GM18870 (cell line): ENCODE measurements at regions not wholly inside any gene's neighbourhood (a gene's known extent, or its start where the extent isn't known, plus 50 kb on each side); places are given as distances from the start of the nearest gene placed in this dataset.

ENCODE experiments used
- ATAC-seq: cut with Tn5 transposase; IDR thresholded peaks from one replicate; pipeline ENCODE4 v1.9.1; 2021; ENCODE audit warnings: moderate library complexity; ENCODE audit not compliant: unreplicated experiment

DNA sequence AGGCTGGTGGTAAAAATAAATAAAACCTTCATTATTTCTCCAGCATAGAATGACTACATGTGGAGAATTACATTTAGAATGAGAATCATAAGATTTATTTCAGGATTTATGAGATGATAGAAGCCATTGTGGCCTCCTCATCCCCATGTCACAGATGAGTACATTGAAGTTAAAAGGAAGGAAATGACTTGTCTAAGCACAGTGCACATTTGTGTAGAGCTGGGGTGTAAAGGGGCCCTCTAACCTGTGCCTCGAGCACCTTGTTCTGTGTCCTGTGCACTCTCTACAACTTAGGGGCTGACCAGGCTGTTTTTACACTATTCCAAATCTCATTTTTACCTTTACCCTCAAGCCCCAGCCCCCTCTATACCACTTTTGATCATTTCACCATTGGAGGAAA, 179.4 kb downstream of the RHOU start:
- ATAC-seq, result no peak

DNA sequence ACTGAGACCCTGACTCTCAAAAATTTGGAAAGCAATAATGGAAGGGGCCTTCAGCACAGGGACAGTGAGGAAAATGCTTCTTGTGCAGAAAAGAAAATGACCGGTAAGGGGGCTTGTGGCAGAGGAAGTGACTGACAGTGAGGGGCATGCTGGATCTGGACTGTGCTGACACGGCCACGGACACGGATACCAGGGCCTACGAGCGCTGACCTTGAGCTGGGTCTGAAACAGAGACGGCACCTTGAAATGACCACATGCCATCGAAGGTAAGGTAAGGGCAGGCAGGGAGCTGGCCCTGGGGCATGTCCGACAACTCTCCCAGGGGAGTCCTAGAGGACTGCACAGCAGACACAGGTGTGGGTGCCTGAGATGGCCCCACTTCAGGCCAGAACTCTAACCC, 182.1 kb downstream of the RHOU start:
- ATAC-seq, result no peak

DNA sequence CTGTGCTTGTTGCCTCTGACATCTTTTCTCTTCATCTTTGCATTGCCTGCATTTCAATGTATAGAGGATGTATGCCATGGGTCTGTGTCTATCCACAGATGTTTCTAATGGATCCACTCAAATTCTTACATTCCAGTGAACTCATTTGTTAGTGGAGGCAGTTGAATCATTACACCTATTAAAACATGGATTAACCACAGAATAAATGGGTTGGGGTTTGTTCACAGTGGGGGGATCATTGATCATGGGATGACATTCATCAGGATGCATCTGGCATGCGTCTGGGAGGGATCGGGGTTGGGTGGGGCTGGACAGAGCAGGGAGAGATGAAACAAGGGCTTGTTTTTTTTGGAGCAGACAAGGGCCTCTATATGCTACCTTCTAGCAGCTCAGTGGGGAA, 182.5 kb downstream of the RHOU start:
- ATAC-seq, result no peak

DNA sequence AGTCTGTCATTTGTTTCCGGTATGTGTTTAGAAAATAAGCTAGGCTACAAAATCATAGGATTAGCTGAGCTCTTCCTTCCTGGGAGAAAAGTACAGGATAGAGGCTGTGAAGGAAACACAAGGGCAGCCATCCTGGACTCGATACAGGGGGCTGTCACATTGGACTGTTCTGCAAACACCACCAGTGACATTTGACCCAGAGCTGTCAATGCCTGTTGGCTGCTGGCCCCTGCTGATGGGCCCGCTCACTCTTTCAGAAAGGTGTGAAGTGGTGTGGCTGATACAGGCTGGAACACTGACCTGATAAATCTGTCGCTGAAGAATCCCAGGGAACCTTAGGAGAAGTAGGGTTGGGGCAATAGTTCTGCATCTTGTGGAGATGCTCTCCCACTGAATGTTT, 183.1 kb downstream of the RHOU start:
- no peak for ATAC-seq

DNA sequence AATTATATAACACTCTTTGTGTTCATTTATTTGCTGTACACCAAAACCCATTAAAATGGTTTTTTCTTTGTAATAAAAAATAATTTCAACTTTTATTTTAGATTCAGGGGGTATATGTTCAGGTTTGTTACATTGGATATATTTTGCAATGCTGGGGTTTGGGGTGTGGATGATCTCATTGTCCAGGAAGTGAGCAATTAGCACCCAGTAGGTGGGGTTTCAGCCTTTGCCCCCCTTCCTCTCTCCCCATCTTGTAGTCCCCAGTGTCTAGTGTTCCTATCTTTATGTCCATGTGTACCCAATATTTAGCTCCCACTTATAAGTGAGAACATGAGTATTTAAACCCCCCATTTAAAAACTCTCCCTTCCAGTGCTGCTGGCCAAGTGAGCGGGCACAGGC, 184.6 kb downstream of the RHOU start:
- ATAC-seq, result no peak

DNA sequence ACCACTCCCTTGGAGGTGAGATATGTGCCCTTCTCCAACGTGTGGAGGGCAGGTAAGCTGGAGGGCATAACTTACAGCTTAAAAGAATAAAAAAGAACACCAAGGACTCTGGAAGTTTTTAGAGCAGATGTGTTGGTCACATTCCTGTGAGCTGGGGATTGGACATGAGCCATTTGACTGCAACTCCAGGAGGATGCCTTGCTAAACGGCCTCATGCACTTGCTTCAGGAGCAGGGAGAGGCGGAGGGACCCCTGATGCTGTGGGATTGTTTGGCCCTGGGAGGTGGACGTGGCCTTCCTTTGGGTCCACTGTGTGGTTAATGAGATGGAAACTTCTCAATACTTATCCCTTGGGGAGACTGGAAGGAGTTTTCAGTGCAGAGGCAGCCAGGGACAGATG, 185.6 kb downstream of the RHOU start:
- no peak for ATAC-seq

DNA sequence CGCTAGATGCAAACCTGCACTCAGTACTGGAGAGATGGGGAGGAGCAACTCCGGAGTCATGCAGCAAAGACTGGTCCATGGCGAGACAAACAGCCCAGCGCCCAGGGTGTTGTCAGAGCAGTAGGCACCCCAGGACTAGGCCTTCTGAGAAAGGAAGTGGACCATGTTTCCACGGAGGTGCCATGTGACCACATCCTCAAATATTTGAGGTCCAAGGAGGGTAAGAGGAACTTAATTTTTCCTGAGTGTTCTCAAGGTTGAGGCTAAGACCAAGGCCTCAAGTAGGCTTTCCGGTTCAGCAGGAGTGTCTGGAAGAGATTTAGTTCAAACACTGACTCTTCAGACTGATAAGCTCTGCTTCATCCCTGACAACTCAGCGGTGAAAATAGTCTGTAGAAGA, 186.2 kb downstream of the RHOU start:
- no peak for ATAC-seq

DNA sequence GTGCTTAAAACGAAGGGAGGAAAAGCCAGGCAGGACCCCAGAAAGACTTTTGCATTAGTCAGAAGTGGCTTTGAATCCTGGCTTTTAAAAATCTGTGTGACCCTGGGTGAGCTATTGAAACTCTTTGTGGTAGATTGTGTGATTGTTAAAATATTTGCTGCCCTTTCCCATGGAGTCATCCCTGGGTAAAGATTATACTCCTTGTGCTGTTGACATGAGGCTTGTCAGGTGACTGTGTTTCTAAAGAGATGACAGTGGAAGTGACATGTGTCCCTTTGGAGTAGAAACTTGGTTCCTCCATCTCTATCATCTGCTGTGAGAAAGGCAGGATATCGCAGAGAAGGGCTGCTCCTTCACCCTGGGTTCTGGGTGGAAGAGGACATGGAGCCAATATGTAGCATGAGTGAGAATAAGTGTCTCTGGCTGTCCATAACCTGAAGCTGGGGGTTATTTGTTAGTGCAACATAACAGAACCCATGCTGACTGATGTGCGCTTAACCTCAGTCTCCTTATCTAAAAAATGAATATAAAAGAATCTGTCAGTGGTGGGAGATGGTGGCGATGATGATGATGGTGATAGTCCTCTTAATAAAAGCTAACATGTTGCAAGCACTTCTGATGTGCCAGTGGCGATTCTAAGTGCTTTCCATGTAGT, 187.6 kb downstream of the RHOU start:
- ATAC-seq, result no peak

DNA sequence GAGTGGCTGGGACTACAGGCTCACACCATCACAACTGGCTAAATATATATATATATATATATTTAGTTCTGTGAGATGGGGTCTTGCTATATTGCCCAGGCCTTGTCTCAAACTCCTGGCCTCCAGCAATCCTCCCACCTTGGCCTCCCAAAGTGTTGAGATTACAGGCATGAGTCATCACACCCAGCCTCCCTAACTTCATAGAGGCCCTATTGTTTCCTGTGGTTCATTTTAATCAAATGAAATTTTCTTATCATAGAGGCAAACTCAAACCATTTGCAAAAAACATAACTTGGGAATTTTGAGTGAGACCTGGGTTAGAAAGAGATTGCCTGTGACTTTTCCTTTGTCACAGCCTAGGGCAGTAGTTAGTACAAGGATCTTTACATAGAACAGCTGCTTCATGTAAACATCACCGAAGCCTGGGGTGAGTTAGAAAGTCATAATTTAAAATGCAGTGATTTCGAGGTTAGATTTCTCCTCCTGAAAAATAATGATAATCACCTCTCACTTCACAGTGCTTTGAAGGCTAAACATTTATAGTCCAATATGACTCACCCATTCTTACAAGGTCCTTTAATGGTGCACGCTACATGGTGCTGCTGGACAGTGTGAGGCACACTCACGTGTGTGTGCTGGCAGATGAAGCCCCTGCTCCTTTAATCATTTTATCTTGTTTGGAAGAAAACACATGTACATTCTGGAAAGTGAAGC, 188.9 kb downstream of the RHOU start:
- no peak for ATAC-seq

DNA sequence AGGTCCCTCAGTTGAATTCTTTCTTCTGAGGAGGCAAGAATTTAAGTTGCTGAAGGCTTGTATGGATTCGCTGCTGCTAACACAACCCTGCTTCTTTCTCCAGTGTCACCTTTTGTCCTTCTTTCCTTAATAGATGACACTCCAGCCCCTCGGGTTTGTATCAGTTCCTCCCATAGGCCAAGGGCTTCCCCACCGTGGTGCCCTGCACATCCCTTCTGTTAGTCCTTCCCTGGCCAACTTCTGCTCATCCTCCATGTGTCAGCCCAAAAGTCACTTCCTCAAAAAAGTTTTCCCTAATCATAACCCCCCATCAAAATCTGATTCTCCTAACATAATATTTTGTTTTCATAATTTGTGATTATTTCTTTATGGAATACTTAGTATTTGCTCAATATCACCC, 190.4 kb downstream of the RHOU start:
- ATAC-seq, result no peak

DNA sequence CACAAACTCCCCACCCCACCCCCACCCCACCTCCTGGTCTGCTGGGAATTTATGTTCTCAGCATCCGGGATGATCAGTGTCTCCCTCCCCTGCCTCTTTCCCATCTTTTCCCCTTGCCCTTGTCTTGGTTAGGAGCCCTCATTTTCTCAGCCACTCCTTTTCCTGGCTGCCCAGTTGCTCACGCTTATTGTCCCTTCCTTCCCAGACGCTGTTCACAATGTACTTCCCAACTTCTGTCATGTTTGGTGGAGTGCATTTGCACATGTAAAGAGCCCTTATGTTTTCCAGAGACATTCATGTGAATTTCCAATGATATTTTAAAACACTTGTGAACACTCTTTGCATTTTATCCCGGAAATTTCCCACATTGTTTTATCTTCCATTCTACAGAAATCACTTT, 192.1 kb downstream of the RHOU start:
- ATAC-seq, result no peak

DNA sequence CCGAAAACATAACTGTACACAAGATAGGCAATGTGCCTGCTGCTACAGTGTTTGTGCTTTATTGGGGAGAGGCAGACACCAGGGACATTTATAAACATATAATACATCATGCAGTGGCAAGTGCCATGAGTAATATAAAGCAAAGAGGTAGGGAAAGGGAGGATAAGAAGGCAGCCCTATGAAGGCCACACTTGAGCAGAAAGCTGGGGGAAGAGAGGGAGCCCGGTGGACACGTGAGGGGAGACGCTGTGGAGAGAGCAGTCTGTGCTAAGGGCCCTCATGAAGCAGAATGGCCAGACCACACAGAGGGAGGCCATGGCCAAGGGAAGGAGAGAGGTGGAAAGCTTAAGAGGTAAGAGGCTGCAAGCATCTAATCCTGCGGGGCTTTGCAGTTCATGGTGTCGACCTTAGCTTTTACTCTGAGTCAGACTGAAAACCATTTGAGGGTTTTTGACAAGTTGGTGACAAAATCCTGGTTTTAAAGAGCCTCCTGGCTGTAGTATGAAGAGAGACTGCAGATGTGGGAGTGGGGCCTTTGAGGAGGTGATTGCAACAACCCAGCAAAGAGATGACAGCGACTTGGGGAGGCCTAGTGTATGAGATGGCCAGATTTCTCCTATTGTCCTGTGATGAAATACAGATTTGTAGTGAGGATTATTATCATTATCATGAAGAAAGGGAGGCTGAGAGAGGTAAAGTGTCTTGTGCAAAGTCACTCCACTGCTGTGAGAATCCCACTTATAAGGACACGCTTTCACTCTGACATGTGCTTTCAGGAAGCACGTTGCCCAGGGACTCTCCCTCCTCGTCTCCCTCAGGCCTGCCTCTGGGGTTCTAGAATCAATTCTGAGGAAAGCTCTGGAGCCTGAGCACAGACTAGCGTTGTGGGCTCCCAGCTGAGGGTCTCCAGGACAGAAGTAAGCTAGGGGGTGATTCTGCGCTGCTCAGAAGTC, 192.9 kb downstream of the RHOU start:
- ATAC-seq, result peak; percentile 73

DNA sequence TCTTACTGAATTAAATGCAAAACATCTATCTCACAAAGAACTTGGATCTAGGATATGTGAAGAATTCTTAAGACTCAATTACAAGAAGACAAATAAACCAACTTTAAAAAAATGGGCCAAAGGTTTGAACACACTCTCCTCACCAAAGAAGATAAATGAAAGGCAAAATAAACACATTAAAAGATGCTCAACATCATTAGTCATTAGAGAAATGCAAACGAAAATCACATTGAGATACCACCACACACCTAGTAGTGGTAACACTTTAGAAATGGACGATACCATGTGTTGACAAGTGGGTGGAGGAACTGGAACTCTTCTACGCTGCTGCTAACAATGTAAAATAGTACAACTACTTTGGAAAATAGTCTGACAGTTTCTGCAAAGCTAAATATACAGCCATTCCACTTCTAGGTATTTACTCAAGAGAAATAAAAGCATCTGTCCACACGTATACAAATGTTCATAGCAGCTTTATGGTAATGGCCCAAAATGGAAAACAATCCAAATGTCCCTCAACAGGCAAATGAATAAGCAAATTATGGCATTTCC, 194.3 kb downstream of the RHOU start:
- ATAC-seq, result no peak

DNA sequence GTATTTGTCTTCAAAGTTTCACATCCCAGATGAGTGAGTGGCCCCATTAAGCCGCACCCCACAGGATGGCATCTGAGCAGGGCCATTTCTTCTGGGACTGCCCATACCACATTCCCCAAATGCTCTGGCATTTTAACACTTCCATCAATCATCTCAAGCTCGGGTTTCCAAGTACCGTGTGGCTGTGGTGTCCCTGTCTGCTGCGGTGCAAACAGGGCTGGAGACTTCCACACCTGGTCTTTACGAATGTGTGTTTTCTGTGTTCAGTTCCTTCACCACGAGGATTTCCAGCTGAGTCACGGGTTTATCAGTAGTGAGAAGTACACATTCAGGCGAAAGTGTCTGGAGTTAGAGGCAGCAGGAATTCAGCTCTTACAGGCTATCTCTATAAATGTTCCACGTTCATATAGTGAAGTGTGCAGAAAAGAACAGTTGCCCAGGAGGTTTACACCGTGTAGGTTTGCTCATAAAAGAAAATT, 195.2 kb downstream of the RHOU start:
- no peak for ATAC-seq

DNA sequence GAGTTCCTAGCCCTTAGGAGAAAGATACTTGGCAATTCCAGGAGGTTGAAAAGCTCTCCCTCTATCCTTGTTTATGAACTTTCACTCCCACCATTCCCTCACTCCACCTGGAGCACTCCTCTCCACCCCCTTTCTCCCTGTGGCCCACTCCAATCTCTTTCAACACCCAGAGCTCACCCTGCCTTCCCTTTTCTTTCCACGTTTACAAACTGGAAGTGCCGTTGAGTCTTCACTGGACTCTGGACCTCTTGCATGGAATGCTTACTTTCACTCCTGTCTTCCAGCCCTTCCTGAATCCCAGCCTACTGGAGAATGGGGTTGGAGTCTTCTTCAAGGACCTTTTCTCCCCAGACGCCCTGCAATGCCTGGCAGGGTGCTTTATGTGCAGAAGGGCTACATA, 198.5 kb downstream of the RHOU start:
- no peak for ATAC-seq

DNA sequence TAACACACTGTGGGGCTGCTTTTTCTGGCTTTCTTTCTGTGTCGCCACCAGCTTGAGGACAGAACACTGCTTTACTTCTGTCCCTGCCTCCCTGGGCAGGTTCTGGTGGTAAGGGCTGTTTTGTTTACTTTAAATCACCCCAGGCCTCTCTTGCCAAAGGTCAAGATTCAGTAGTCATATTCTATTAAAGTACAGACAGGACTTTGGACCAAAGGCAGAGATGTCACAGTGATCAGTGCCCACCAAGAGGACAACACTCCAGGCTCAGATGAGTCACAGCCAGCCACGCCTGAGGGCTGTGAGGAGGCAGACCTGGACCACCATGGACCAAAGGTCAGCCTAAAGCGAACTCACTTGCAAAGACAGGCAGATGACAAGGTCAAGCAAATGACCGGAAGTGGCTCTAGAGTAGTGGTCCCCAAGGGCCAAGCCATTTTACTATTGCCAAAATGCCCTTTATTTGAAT, 200.0 kb downstream of the RHOU start:
- no peak for ATAC-seq

DNA sequence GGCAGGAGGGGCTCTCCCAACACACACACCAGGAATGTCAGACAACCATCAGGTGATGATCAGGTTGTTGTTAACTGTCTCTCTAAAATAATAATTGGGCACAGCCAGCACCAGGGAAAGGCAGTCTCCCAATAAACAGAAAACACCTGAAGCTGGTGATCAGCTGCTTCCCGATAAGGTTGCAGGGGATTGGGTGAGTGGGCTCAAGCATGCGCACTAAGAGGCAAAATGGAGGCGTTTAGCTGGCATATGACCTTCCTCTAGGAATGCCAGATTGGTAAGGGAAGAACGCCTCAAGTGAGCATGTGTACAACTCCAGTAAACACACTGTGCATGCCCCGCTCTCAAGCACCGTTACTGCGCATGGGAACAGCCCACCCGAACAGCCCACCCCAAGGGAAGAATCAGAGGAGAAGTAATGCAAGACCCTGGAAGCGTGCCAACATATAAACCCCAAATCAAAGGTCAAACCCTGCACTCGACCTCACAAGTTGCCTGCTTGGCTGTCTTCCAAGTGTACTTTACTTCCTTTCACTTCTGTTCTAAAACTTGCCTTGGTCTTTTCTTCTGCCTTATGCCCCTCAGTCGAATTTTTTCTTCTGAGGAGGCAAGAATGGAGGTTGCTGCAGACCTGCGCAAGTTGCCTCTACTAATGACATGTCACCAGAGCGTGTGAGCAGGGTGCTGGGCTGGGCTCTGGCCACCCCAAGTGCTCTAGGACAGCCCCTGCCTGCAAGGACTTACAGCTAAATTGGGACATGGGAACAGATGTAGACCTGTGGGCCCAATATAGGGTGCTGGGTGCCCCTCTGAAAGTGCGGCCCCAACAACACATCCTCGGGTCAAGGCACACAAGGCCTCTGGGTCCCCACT, 200.8 kb downstream of the RHOU start:
- no peak for ATAC-seq

DNA sequence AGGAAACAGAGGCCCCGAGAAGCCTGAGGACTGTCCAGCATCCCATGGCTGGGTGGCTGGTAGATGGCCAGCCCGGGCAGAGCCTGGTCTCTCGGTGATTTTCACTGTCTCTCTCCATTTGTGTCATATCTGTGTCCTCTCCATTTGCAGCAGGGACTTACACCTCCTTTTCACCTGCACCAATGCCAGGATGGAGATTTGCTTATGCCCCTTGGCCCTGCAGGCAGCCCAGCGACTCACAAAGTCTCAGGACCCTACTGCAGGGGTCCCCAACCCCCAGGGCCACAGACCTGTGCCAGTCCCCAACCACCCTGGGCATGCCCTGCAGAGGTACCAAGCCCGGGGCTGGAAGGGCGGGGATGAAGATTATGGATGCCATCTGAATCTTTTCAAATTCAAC, 201.6 kb downstream of the RHOU start:
- ATAC-seq, result no peak

DNA sequence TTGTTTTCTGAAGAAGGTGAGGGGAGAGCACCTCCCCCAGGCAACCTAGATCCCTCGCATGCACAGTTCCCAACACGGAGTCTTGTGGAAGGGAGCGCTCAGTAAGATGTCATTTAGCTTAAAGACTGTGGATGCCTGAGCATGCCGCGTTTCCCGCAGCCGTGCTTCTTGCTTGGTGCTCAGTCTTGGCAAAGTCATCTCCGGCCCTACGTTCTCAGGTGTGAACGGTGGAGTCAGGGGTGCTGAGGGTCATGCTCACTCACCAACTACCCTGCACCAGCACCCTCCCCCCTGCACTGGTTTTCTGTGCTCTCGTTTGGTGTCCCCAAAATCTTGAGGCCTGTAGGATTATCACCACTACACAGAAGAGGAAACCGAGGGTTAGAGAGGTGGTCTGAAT, 202.1 kb downstream of the RHOU start:
- ATAC-seq, result no peak

DNA sequence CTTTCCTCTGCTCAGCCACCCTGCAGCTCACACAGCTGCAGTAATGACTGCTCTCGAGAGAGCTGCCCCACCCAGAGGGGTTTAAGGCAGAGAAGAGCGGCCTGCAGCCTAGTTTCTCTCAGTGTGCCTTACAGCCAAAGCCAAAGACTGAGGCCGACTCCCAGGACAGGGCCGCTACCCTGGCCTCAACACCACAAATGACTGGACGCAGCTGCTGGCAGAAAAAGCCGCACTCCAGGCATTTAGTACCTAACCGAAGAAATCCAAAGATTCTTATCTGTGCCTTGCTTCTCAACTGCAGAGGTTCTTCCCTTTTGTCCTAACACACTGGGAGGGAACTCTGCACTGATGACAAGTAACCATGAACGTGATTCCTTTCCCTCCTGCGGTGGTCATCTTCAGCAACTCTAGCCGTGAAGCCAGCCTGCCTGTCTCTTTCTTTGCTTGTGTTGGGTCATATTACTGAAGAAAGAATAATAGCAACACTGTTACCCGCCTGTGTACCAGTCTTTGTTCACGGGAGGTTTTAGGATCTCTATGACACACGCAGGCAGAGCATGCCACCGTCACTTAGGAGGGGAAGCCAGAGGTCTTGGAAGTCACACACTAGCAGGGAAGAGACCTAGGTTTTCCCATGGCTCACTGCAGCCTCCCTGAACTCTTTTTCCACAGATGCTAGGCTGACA, 202.7 kb downstream of the RHOU start:
- ATAC-seq, result no peak
